ENCODE measurements at regions not wholly inside any gene's neighbourhood (a gene's known extent, or its start where the extent isn't known, plus 50 kb on each side); places are given as distances from the start of the nearest gene placed in this dataset.
"Not testable (repeated sequence)": the region's sequence is repeated elsewhere in the genome, so short reads cannot be mapped to it uniquely, and the experiment has no call there.

DNA sequence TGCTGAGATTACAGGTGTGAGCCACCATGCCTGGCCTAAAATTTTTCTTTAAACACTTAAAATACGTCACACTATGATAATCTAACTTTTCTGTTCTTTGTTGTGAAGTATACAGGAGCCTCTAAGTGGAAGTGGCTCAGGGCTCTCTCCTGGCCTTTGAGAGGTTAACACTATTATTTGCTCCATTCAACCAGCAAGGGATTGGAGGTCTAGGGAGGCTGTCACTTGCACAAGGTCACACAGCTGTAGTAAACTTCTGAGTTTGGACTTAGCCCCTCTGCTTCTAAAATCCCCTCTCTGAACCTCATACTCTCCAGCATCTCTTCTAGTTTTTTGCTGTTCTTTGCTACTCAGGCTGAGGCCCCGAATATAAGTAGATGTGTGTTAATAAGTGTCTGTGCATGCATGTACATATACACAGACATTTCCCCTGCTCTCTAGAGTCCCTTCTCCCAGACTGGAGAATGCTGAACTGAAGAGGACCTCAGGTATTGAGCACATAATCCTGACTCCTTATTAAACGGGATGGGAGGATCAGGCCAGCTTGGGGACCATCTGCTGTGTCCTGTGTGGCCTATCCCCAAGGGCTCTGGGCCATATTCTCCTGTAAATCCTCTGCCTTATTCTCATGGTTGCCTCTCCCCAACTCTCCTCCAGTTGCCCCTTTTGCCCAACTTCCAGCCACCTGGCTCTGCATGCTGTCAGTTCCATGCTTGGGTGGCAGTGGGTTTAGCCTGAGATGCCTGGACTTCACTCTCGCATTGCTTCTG lies 87.0 kb upstream of the SPRY4 start:
- in situ Hi-C loops (cut with HindIII; ENCODE audit: low sequenced_read_pairs): no loop called here

DNA sequence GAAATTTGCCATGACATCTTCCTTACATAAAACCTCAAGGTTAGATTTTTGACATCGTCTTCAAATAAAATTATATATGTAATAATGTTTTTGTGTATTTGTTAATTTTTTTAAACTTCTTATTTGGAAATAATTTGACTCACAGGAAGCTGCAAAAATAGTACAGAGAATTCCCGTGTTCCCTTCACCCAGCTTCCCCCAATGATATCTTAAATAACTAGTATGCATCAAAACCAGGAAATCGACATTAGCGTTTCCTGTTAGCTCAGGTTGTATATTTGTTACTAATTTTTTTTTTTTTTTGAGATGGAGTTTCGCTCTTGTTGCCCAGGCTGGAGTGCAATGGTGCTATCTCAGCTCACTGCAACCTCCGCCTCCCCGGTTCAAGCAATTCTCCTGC lies 86.3 kb upstream of the SPRY4 start:
- in situ Hi-C loops (cut with HindIII; ENCODE audit: low sequenced_read_pairs): no loop called here

DNA sequence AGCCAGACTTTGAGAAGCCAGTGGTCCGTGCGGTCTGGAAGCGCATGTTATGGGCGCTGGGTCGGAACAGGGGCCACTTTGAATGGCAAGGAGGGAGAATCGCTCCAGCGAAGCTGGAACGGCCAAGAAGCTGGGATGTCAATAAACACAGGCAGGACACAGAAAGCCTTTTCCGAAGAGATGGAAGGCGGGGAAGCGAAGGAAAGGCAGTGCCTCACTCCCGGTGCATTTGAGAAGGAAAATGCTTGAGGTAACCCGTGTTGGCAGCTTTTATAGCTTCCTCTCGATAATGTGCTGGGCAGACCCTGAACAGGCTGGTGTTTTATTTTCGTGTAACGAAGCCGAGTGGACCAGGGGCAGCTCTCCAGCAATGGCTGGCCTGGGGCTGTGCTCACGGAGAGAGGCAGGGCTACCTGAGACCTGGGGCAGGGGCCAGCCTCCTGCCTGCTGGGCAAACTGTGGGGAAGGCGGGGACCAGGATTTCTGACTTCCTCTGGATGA lies 84.2 kb upstream of the SPRY4 start:
- in situ Hi-C loops (cut with HindIII; ENCODE audit: low sequenced_read_pairs): no loop called here

DNA sequence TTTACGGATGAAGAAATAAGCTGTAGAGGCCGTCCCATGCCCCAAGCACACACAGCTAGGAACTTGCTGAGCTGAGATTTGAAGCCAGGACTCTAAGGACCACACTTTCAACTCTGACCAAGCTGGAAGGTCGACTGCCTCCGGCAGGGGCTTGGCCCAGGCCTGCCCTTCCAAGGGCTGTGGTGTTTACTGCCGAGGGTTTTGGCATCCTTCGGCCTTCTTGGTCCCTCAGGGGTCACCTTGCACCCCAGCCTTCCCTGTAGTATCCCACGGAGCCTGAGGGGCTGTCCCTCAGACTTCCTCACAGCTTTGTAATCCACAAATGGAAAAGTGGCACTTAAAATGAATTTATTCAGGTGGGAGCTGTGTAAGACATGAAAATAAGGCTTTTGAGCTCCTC lies 83.7 kb upstream of the SPRY4 start:
- in situ Hi-C loops (cut with HindIII; ENCODE audit: low sequenced_read_pairs): no loop called here

DNA sequence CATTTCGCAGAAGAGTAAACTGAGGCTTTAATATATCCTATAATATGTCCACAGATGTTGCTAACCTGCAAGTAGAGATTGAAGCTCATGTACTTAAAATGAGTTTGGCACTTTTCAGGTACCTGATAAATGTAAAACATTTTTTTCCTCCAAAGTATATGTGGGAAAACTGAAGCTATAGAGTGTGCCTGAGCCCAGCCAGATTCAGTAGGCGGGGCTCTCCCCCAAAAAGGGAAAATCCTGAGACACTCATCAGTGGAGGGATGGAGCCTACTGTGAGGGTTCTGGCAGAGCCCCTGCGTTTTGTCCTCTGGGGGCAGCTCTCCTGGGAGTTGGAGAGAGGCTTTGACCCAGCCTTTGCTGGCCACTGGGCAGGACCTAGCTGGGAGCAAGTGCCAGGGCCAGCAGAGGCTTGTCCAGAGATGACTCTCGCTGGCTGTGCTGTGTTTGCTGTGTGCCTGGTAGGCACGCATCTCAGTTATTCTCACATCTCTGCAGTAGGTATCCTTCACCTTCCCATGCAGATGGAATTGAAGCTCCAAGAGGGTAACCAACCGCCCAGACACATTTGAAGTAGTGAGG lies 81.1 kb upstream of the SPRY4 start:
- in situ Hi-C loops (cut with HindIII; ENCODE audit: low sequenced_read_pairs): no loop called here

DNA sequence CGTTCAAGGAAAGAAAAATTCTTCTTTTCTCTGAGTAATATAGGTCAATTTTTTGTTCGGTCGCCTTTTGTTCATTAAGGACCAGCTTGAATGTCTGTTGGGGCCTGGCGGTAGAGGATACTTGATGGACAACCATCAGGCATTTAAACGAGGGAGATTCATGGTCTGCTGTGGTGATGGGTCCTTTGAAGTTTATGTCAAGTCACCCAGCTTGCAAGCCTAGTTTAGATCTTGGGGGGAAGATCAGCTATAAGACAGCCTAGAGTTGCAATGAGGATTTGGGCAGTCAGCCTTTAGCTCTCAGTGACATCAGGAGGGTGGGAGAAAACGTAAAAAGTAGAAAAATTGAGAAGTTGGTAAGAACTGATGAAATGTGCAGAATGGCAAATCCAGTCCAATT lies 80.2 kb upstream of the SPRY4 start:
- in situ Hi-C loops (cut with HindIII; ENCODE audit: low sequenced_read_pairs): no loop called here

DNA sequence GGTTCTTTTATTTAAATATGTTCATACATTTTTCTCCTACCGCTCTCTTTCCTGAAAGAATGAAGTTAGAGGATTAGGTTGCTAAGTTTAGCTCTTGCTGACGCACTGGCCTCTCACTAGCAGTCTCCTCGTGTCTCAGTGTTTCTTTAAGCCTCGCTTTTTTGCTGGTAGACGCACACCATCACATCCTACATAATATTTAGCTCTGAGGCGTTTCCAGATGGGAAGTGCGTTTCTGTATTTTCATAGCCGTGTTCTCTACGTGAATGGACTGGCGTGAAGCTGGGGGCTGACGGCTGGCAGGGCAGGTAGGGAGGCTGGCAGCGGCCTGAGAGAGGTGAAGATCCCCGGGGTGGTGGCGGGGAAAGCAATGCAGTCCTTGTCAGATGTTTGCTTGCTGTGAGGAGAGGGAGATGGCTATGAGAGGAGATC lies 79.2 kb upstream of the SPRY4 start:
- in situ Hi-C loops (cut with HindIII; ENCODE audit: low sequenced_read_pairs): no loop called here

DNA sequence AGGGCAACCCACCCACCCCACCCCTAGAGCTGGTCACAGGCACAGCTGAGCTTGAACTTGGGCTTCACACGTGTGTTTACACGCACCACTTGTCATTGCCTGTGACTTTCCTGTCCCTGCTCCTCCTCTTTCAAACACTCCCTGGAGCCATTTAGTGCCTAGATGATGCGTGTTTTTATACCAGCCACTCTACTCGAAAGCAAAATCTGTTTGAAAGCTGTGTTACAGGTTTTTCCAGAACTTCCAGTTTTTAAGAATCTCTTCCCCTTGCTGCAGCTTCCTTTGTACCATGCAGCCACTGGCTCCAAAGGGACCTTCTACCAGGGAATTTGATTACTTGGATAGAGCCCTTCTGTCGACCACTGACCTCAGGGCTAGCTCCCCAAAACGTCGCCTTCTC lies 78.8 kb upstream of the SPRY4 start:
- in situ Hi-C loops (cut with HindIII; ENCODE audit: low sequenced_read_pairs): no loop called here

DNA sequence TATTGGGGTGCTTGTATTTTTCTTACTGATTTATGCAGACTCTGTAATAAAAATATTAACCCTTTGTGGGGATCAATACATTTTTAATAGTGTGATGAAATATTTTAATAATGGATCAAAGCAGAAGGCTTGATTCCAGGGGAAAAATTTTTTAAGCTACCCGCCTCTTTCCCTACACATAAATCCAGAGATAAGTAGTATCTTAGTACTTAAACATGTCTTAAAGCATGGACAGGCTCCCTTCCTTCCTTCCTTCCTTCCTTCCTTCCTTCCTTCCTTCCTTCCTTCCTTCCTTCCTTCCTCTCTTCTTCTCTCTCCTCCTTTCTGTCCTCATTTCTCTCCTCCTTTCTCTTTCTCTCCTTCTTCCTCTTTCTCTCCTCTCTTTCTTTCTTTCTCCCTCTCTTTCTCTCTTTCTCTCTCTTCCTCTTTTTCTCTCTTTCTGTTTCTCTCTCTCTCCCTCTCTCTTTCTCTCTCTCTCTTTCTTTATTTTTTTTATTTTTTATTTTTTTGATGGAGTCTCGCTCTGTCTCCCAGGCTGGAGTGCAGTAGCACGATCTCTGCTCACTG lies 78.0 kb upstream of the SPRY4 start:
- in situ Hi-C loops (cut with HindIII; ENCODE audit: low sequenced_read_pairs): no loop called here

DNA sequence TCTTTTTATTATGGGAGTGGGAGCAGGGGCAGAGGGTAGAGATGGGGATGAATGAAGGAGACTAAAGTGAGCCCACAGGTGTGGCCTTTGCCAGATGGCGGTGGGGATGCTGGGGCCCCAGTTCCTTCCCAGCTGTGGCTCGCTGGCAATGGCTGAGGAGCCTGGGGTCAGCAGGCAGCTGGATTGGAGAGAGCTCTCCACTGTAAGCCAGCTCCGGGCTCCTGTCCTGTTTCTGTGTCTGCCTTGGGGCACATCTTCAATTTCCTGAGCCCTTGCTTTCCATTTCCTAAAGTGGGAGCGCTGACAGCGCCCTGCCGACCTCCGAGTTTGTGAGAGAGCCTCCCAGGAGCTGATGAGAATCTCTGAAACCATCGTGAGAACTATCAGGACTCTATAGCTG lies 75.6 kb upstream of the SPRY4 start:
- in situ Hi-C loops (cut with HindIII; ENCODE audit: low sequenced_read_pairs): no loop called here

DNA sequence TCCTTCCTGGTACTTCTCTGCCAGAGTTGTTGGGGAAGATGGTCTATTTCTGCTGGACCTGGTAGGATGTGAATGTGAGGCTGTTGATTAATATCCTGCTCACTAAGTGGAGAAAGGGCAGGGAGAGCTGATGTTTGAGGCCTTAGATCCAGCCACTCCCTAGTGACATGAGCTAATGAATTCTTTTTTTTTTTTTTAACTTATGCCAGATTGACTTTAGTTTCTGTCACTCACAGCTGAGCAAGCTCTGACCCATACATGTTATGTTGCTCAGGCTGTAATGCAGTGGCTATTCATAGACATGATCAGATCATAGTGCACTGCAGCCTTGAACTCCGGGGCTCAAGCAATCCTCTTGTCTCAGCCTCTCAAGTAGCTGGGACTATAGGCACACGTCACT lies 75.1 kb upstream of the SPRY4 start:
- in situ Hi-C loops (cut with HindIII; ENCODE audit: low sequenced_read_pairs): no loop called here

DNA sequence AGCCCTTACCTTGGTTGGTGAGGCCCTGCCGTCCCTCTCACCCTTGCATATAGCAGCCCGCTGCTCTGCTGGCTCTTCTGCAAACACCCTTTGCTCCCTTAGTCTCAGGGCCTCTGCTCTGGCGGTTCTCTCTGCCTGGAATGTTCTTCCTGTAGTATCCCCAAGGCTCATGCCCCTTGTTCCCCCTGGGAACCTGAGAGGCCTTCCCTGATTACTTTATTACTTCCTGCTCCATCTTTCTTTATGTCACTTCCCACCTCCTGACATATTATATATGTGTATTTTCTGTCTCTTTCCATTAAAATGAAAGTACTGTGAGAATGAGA lies 73.9 kb upstream of the SPRY4 start:
- in situ Hi-C loops (cut with HindIII; ENCODE audit: low sequenced_read_pairs): no loop called here

DNA sequence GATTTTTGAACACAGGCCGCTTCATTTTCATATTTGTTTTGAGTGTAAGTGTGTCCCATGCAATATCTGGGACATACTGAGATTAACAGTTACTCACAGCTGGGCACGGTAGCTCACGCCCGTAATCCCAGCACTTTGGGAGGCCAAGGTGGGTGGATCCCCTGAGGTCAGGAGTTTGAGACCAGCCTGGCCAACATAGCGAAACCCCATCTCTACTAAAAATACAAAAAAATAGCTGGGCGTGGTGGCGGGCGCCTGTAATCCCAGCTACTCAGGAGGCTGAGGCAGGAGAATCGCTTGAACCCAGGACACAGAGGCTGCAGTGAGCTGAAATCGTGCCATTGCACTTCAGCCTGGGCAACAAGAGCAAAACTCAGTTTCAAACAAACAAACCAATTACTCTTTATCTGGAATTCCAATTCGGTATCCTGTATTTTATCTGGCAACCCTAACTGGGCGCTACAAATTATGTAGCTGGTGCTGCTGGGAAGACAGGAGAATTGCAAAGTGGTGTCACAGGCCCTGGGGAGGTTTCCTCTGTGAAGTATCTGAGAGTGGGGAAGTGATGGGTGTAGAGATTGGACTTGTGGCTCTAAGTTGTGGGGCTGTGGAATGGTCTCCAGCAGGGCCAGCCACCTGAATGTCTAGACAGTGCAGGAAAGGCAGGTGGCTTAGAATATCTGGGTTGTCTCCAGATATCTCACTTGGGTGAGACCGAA lies 73.3 kb upstream of the SPRY4 start:
- in situ Hi-C loops (cut with HindIII; ENCODE audit: low sequenced_read_pairs): not testable (repeated sequence)

DNA sequence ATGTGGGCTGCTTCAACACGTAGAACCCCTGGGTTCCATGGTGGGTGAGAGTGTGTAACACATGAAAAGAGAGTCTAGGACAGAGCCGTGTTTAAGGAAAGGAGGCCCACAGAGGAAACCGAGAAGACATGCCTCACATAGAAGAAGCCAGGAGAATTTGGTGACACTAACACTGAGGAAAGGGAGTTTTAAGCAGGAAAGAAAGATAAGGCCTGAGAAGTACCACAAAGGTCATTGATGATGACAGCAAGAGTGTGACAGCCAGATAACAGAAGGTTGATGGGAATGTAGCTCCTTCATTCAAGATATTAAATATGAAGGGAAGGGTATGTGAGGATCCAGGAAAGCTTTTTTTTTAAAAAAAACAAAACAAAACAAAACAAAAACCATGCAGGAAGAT lies 72.4 kb upstream of the SPRY4 start:
- in situ Hi-C loops (cut with HindIII; ENCODE audit: low sequenced_read_pairs): no loop called here

DNA sequence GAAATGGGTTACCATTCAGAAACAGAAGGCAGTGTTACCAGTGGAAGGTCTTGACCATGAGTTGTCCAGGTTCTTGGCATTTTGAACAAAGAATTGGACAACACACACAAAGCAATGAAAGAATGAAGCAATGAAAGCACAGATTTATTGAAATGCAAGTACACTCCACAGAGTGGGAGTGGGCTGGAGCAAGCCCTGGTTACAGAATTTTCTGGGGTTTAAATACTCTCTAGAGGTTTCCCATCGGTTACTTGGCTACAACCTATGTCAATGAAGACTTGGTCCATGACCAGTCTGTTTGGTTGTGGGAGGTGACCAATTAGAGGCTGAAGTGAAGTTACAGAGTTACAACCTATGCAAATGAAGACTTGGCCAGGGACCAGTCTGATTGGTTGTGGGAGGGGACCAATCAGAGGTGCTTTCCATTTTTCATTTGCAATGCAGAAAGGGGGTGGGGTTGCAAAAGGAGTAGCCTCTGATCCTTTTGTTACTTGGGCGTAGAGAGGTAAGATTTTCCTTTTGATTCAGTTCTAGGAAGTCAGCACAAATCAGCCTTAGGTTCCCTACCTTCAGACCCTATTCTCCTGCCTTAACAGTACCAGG lies 71.7 kb upstream of the SPRY4 start:
- in situ Hi-C loops (cut with HindIII; ENCODE audit: low sequenced_read_pairs): no loop called here

DNA sequence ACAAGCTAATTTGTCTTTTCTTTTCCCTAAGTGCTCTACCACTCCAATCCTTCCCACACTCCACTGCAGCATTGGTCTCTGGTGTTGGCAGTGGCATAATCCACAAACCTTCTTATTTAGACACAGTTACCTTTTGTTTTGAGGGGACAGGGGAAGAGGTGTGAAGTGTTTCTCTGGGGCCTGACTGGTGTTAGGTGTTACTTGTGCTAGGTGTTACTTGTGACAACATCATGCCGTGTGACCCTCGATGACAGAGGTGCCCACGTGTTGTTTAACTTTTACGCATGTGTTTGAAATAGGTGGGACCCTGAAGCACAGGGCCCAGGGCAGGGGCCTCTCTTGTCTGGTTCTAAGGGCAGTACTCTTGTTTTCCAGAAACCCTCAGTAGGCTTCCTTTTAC lies 70.5 kb upstream of the SPRY4 start:
- in situ Hi-C loops (cut with HindIII; ENCODE audit: low sequenced_read_pairs): no loop called here

DNA sequence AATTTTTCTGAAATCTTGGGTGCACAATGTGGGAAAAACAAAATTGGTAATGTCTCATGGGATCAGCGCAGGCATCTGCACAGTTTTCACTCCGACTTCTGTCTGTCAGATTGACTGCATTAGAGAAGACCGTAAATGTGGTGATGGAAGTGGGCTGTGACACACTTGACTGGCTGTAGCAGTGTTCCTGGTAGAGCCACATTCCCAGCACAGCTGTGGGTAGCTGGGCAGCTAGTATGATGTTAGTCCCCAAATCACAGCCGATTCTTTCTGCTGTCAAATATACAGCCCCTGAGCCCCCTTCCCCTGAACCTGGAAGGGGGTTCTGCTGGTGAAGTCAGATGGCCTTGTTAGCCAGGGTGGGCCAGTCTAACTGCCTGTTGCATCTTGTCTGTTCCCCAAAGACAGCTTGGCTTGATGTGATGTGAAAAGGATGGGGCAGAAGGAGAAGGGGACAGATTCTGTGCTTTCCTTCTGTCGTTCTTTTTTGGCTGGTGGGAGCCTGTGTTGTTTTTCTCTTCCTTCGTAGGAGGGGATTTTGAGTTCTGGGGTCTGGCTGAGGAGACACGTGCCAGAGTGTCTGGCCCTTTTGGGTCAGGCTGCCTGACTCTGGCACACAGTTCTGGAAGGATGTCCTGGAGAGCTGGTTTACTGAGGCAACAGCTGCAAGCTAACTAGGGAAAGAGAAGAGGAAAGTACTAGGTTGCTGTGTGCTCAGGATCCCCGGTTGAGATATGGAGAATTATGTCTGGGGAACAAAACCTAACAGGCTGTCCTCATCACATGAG lies 66.4 kb upstream of the SPRY4 start:
- in situ Hi-C loops (cut with HindIII; ENCODE audit: low sequenced_read_pairs): no loop called here

DNA sequence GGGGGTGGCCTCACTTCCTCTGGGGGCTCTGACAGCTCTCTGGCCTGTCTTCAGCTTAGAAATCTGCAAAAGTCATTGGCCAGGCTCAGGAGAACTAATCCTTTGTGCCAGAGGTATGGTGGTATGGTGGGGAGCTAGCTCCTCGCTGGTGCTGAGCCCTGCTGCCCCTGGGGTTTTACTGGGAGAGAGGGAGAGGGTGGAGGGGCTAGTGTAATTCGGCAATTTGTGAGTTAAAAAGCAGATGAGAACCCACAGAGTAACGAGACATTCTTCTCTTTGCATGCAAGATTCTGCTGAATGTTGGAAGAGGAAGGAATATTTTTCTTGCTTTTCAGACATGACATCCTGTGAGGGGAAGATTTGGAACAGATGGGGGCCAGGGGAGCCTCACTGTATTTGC lies 65.5 kb upstream of the SPRY4 start:
- in situ Hi-C loops (cut with HindIII; ENCODE audit: low sequenced_read_pairs): no loop called here

DNA sequence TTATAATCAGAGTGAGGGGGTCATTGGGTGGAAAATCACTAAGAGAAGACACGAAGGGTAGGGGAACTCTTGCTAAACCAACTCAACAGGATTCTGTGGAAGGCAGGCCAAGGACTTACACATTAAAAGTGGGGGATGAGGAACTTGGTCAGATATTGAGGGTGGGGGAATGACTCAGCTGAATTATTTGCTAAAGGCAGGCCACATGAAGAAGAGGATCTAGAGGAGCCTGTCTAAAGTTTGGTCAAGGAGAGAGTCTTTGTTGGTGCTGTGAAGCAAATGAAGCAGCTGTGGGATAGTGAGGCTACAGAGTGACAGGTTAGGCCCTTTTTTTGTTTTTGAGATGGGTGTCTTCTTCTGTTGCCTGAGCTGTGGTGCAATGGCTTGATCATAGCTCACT lies 63.9 kb upstream of the SPRY4 start:
- in situ Hi-C loops (cut with HindIII; ENCODE audit: low sequenced_read_pairs): no loop called here

DNA sequence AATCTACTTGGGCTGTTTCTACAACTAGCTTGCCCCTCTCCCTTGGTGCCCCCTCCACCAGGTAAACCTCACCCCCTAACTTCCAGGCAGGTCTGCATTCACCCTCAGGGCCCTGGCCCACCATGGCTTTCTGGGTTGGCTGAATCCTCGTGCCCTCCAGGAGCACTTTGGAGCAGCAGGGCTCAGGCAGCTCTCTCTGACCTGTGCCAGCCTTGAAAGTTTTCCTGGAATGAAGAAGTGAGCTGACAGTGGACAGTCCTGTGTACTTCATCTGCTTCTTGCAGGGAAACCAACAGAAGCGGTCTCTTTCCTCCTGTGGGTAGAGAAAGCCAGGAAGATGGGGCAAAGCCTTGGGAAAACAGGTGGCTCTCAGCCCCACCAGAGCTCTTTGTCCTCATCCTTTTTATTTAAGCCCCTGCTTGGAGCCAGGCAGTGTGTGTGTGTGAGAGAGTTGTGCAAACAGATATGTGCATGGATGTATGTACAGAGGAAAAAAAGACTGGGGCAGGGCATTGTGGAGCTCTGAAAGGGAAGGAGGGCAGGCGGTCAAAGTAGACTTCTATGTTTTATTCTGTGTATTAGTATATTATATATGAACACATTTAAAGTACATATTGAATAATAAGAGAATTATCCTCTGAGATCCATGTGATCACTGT lies 62.3 kb upstream of the SPRY4 start:
- in situ Hi-C loops (cut with HindIII; ENCODE audit: low sequenced_read_pairs): no loop called here

Measured in DLD1 (cell line).